ENCODE measurements at regions not wholly inside any gene's neighbourhood (a gene's known extent, or its start where the extent isn't known, plus 50 kb on each side); places are given as distances from the start of the nearest gene placed in this dataset.

GRCh38 chr7:84283798-84284197, 89.2 kb upstream of the SEMA3A start (continued):
- TF ChIP-seq ZNF462 (CRISPR knock-in tag; IDR thresholded peaks at IDR 0.05) (no peak), NANOG (IDR thresholded peaks at IDR 0.05; ENCODE audit: borderline replicate concordance) (no peak), POLR2AphosphoS5 (IDR thresholded peaks at IDR 0.05; ENCODE audit: low read depth) (no peak), CREB1 (CRISPR knock-in tag; IDR thresholded peaks at IDR 0.05; ENCODE audit: low read depth) (no peak), ETS1 (IDR thresholded peaks at IDR 0.05) (no peak), JUNB (IDR thresholded peaks at IDR 0.05; ENCODE audit: unreplicated experiment) (no peak), EZH2phosphoT487 (IDR thresholded peaks at IDR 0.05; ENCODE audit: unreplicated experiment) (no peak)

- no peak overlapping the region for H3K4me3 Mint-ChIP-seq
- H3K4me3 ChIP-seq = no peak overlapping the region
- H2AFZ ChIP-seq = no peak overlapping the region
- peaks cover 14% of the 10 kb centered on the region; the same call in 2 of the 3 replicates for H3K36me3 Mint-ChIP-seq (ENCODE audit: low read depth)
- H3K27me3 ChIP-seq (ENCODE audit: insufficient read depth) = no peaks in the 10 kb centered on the region
- ATAC-seq (no peak), DNase-seq (ENCODE audit: low spot score) (no peak)
- H3K9me2 ChIP-seq (ENCODE audit: insufficient read depth) = no peaks in the 10 kb centered on the region
- peaks cover 28% of the 10 kb centered on the region for H3K4me1 Mint-ChIP-seq
- 0 out of 2 replicates have a peak, but pooled peaks cover 5% of the 10 kb centered on the region for H3F3A ChIP-seq (replicated peaks; ENCODE audit: low read depth)
- H3K27ac ChIP-seq (ENCODE audit: low read depth) = no peak overlapping the region
- no peak for TF ChIP-seq REST (IDR thresholded peaks at IDR 0.05; ENCODE audit: unreplicated experiment)
- no peak for TF ChIP-seq ETS1 (IDR thresholded peaks at IDR 0.05)
- TF ChIP-seq ZNF114 (CRISPR knock-in tag; IDR thresholded peaks at IDR 0.05) = no peak
- no peak for TF ChIP-seq CTCF (conservative IDR thresholded peaks at IDR 0.05; ENCODE audit: low read depth in 2 of 2)
- TF ChIP-seq EZH2phosphoT487 (IDR thresholded peaks at IDR 0.05; ENCODE audit: unreplicated experiment) = no peak
- H3K4me2 ChIP-seq = no peak overlapping the region
- no peak overlapping the region for H3K27ac Mint-ChIP-seq
- H3K9me3 Mint-ChIP-seq = peaks cover 3% of the 10 kb centered on the region; the same call in 1 of the 3 replicates
- H4K20me1 ChIP-seq (replicated peaks; ENCODE audit: insufficient read depth) = no peaks in the 10 kb centered on the region
- H3K79me2 ChIP-seq (replicated peaks; ENCODE audit: insufficient read depth) = no peaks in the 10 kb centered on the region
- no peaks in the 10 kb centered on the region for H3K27me3 Mint-ChIP-seq (ENCODE audit: insufficient read depth, low read depth, poor library complexity)
- peaks cover 13% of the 10 kb centered on the region for H3K4me1 ChIP-seq (ENCODE audit: insufficient read depth)
- no peaks in the 10 kb centered on the region for H3K36me3 ChIP-seq (ENCODE audit: insufficient read depth)
Observed at GRCh38 chr7:84281518-84281917, 86.9 kb upstream of the SEMA3A start.

Measured in GM23338 (cell line).